ENCODE measurements at regions not wholly inside any gene's neighbourhood (a gene's known extent, or its start where the extent isn't known, plus 50 kb on each side); places are given as distances from the start of the nearest gene placed in this dataset.

DNA sequence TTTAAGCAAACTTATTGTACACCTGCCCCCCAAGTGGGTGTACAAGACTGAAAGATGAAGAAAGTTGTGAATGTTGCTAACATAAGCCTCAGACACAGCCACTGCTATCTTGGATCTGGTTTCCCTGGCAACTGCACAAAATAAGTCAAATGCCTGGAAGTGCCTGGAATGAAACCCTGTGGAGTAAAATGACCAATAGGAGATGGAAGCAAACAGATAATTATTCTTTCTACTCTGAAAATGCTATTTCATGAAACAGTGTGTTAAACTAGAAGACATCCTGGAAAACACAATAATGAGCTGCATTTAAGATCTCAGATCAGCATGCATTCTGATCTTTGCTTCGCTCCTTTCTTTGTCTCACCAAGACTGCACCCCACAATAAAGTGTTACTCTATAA lies 1016.0 kb downstream of the ARAP2 start:
- CTCF ChIA-PET: no interaction called here
- no peak for DNase-seq (ENCODE audit: unreplicated experiment)
- Mint-ChIP-seq H3K4me3 (ENCODE audit: unreplicated experiment) (no peak overlapping the region), H3K4me1 (ENCODE audit: insufficient read depth, unreplicated experiment) (no peaks in the 10 kb centered on the region), H3K27ac (ENCODE audit: low read depth, unreplicated experiment) (no peak overlapping the region), H3K36me3 (ENCODE audit: insufficient read depth, unreplicated experiment) (no peaks in the 10 kb centered on the region), H3K27me3 (ENCODE audit: insufficient read depth, unreplicated experiment) (no peaks in the 10 kb centered on the region), H3K9me3 (ENCODE audit: unreplicated experiment) (no peaks in the 10 kb centered on the region)
- intact Hi-C loops (cut with micrococcal nuclease): no loop called here
- POLR2A ChIA-PET: no interaction called here
- TF ChIP-seq, protein P1, sequence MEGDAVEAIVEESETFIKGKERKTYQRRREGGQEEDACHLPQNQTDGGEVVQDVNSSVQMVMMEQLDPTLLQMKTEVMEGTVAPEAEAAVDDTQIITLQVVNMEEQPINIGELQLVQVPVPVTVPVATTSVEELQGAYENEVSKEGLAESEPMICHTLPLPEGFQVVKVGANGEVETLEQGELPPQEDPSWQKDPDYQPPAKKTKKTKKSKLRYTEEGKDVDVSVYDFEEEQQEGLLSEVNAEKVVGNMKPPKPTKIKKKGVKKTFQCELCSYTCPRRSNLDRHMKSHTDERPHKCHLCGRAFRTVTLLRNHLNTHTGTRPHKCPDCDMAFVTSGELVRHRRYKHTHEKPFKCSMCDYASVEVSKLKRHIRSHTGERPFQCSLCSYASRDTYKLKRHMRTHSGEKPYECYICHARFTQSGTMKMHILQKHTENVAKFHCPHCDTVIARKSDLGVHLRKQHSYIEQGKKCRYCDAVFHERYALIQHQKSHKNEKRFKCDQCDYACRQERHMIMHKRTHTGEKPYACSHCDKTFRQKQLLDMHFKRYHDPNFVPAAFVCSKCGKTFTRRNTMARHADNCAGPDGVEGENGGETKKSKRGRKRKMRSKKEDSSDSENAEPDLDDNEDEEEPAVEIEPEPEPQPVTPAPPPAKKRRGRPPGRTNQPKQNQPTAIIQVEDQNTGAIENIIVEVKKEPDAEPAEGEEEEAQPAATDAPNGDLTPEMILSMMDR (IDR thresholded peaks at IDR 0.05; ENCODE audit: unreplicated experiment): no peak
- BruUV-seq (replicated peaks): no TSS peak

DNA sequence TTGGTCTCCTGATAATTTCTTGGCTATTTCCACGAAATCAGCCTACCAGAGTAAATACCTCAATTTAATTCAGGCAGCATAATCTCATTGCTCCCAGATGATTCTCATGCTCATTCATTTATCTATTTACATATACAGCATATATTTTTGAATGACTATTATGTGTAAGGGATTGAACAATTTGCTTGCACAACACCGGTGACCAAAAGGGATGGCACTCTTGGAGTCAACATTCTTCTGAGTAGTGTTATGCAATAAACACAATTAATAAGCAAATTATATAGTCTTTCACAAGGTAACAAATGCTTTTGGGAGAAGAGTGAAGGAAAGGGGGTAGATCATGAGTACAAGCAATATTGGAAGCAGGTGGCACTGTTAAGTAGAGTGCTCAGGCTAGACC lies 1015.3 kb downstream of the ARAP2 start:
- no peak overlapping the region for H3K27ac Mint-ChIP-seq (ENCODE audit: low read depth, unreplicated experiment)
- BruUV-seq (replicated peaks): no TSS peak
- H3K27me3 Mint-ChIP-seq (ENCODE audit: insufficient read depth, unreplicated experiment): no peaks in the 10 kb centered on the region
- POLR2A ChIA-PET: interaction anchor here (0.6 kb wide), 1 partner anchor 342 kb away, joined by 3 read pairs; no protein-coding TSS in a partner anchor
- peak; percentile 36 for DNase-seq (ENCODE audit: unreplicated experiment)
- TF ChIP-seq, protein P1 (IDR thresholded peaks at IDR 0.05; ENCODE audit: unreplicated experiment): no peak
- no peaks in the 10 kb centered on the region for H3K4me1 Mint-ChIP-seq (ENCODE audit: insufficient read depth, unreplicated experiment)
- H3K4me3 Mint-ChIP-seq (ENCODE audit: unreplicated experiment): no peak overlapping the region
- intact Hi-C loops (cut with micrococcal nuclease): no loop called here
- no peaks in the 10 kb centered on the region for H3K9me3 Mint-ChIP-seq (ENCODE audit: unreplicated experiment)
- no peaks in the 10 kb centered on the region for H3K36me3 Mint-ChIP-seq (ENCODE audit: insufficient read depth, unreplicated experiment)
- CTCF ChIA-PET: interaction anchor here (0.8 kb wide), 1 partner anchor 302 kb away, joined by 3 read pairs; no protein-coding TSS in a partner anchor

DNA sequence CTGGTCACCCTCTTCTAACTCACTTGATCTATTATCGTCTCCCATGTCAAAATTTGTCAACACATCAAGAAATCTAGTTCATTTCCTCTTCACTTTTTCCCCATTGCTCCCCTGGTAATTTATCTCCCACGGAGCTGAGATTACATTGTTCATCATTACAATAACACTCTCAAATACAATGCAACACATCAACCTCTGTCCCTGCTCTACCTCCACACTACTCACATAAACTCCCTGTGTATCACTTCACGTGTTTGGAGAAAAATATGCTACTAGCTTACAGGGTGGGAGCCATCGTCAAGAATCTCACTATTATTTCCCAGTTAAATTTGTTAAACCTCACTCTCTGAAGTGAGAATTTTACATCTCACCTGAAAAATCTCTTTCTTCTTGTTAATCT lies 1006.4 kb downstream of the ARAP2 start:
- CTCF ChIA-PET: no interaction called here
- TF ChIP-seq, protein P1 (IDR thresholded peaks at IDR 0.05; ENCODE audit: unreplicated experiment): no peak
- POLR2A ChIA-PET: no interaction called here
- intact Hi-C loops (cut with micrococcal nuclease): no loop called here
- H3K4me1 Mint-ChIP-seq (ENCODE audit: insufficient read depth, unreplicated experiment): no peaks in the 10 kb centered on the region
- no peak for DNase-seq (ENCODE audit: unreplicated experiment)
- H3K4me3 Mint-ChIP-seq (ENCODE audit: unreplicated experiment): no peak overlapping the region
- BruUV-seq (replicated peaks): no TSS peak
- H3K9me3 Mint-ChIP-seq (ENCODE audit: unreplicated experiment): no peaks in the 10 kb centered on the region
- no peak overlapping the region for H3K27ac Mint-ChIP-seq (ENCODE audit: low read depth, unreplicated experiment)
- no peaks in the 10 kb centered on the region for H3K27me3 Mint-ChIP-seq (ENCODE audit: insufficient read depth, unreplicated experiment)
- H3K36me3 Mint-ChIP-seq (ENCODE audit: insufficient read depth, unreplicated experiment): no peaks in the 10 kb centered on the region

DNA sequence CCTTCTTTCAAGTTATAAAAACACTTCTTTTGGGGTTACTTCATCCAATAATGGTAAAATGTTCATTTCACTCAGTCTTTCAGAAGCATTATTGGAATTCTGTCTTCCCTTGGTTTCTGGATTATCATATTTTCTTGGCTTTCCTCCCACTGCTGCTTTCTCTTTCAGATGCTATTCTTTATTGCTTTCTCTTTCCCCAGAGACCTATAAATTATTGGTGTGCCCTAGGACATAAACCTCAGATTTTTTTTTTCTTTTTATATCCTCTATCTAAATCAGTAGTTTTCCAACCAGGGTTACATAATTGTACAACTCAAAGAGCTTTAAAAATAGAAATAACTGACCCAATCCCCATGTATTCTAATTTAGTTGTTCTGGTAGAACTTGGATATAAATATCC lies 1005.5 kb downstream of the ARAP2 start:
- no peaks in the 10 kb centered on the region for H3K27me3 Mint-ChIP-seq (ENCODE audit: insufficient read depth, unreplicated experiment)

More for the DNA sequence above, 1005.5 kb downstream of the ARAP2 start:
- Mint-ChIP-seq H3K4me1 (ENCODE audit: insufficient read depth, unreplicated experiment) (no peaks in the 10 kb centered on the region), H3K4me3 (ENCODE audit: unreplicated experiment) (no peak overlapping the region), H3K27ac (ENCODE audit: low read depth, unreplicated experiment) (no peak overlapping the region), H3K36me3 (ENCODE audit: insufficient read depth, unreplicated experiment) (no peaks in the 10 kb centered on the region), H3K9me3 (ENCODE audit: unreplicated experiment) (no peaks in the 10 kb centered on the region)
- no TSS peak for BruUV-seq (replicated peaks)
- DNase-seq (ENCODE audit: unreplicated experiment): no peak
- ChIA-PET POLR2A (no interaction called here), CTCF (no interaction called here)
- intact Hi-C loops (cut with micrococcal nuclease): no loop called here
- TF ChIP-seq, protein P1 (IDR thresholded peaks at IDR 0.05; ENCODE audit: unreplicated experiment): no peak

All from MCF 10A (cell line).